ENCODE measurements at regions not wholly inside any gene's neighbourhood (a gene's known extent, or its start where the extent isn't known, plus 50 kb on each side); places are given as distances from the start of the nearest gene placed in this dataset.

DNA sequence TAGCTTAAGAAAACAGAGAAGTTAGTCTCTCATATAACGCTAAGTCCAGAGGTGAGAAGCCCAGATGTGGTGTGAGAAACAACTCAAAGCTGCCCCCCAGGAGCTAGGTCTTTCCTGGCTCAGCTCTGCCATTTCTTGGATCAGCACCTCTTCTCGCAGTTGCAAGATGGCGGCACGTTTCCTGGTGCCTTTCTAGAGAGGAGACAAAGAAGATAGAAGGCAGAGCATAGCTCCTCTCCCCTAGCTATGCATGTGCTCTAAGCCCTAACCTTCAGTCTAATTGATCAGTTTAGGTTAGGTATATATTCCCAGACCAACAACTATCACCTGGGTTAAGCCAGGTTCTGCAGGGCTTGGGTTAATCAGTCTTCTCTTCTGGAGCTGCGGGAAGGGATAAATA lies 119.5 kb upstream of the RAB12 start:
- Histone ChIP-seq H3K9me2 (ENCODE audit: insufficient read depth) (no peaks in the 10 kb centered on the region), H3K4me3 (no peak overlapping the region), H3K27ac (no peak overlapping the region), H3K9me3 (ENCODE audit: low read depth) (no peaks in the 10 kb centered on the region), H3K27me3 (replicated peaks; ENCODE audit: insufficient read depth) (peaks cover 35% of the 10 kb centered on the region), H3K36me3 (ENCODE audit: low read depth) (no peaks in the 10 kb centered on the region), H3K4me1 (ENCODE audit: insufficient read depth) (no peaks in the 10 kb centered on the region), H3K9ac (no peak overlapping the region), H4K20me1 (ENCODE audit: insufficient read depth) (no peaks in the 10 kb centered on the region), H3F3A (ENCODE audit: insufficient read depth) (no peaks in the 10 kb centered on the region), H3K79me2 (ENCODE audit: insufficient read depth) (no peaks in the 10 kb centered on the region), H2AFZ (no peak overlapping the region), H3K4me2 (ENCODE audit: unreplicated experiment) (no peak overlapping the region)
- DNase-seq, result no peak
- WGBS, 2 experiments (ENCODE audit: low coverage in 1 of 2, low lambda C conversion rate in 2 of 2, missing lambda C conversion rate in 2 of 2), result 68 to 79% methylated on average over 5 of the region's 5 CpGs
- in situ Hi-C loops (cut with MboI), result no loop called here
- TF ChIP-seq EZH2 (IDR thresholded peaks at IDR 0.05; ENCODE audit: insufficient read depth, poor library complexity, severe bottlenecking) (no peak), EZH2phosphoT487 (IDR thresholded peaks at IDR 0.05; ENCODE audit: insufficient read depth, low read depth) (no peak)

- Histone ChIP-seq H3K4me3 (no peak overlapping the region), H3K9me3 (ENCODE audit: low read depth) (no peaks in the 10 kb centered on the region), H3K79me2 (ENCODE audit: insufficient read depth) (no peaks in the 10 kb centered on the region), H3K27ac (no peak overlapping the region), H3K27me3 (replicated peaks; ENCODE audit: insufficient read depth) (peaks cover 42% of the 10 kb centered on the region), H2AFZ (no peak overlapping the region), H3K4me2 (ENCODE audit: unreplicated experiment) (no peak overlapping the region), H3K4me1 (ENCODE audit: insufficient read depth) (no peaks in the 10 kb centered on the region), H3F3A (ENCODE audit: insufficient read depth) (no peaks in the 10 kb centered on the region), H3K9me2 (ENCODE audit: insufficient read depth) (no peaks in the 10 kb centered on the region), H3K9ac (no peak overlapping the region), H4K20me1 (ENCODE audit: insufficient read depth) (no peaks in the 10 kb centered on the region), H3K36me3 (ENCODE audit: low read depth) (no peaks in the 10 kb centered on the region)
- in situ Hi-C loops (cut with MboI), result no loop called here
- DNase-seq, result no peak
- TF ChIP-seq EZH2 (IDR thresholded peaks at IDR 0.05; ENCODE audit: insufficient read depth, poor library complexity, severe bottlenecking) (no peak), EZH2phosphoT487 (IDR thresholded peaks at IDR 0.05; ENCODE audit: insufficient read depth, low read depth) (no peak)
- 73 to 78% methylated on average over 4 of the region's 4 CpGs for WGBS, 2 experiments (ENCODE audit: low coverage in 1 of 2, low lambda C conversion rate in 2 of 2, missing lambda C conversion rate in 2 of 2)
Measured at GRCh38 chr18:8491516-8491915, 117.7 kb upstream of the RAB12 start.

DNA sequence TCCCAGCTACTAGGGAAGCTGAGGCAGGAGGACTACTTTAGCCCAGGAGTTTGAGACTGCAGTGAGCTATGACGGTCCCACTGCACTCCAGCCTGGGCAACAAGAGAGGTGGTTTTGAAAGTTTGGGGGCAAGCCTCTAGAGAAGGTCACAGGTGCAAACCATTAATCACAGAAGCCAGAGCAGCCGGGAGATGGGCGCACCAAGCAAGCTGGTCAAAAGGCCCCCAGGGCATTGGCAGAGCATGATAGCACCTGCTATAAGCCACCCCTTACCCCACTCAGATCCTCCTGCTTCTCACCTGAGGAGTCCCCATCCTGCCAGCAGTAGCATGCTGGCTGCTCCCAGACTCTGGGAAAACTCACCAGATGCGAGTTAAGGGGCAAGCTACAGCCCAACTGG lies 116.1 kb upstream of the RAB12 start:
- Histone ChIP-seq H3K9me3 (ENCODE audit: low read depth) (no peaks in the 10 kb centered on the region), H3K9ac (no peak overlapping the region), H3K27ac (no peak overlapping the region), H3K27me3 (replicated peaks; ENCODE audit: insufficient read depth) (peaks cover 37% of the 10 kb centered on the region), H3K4me1 (ENCODE audit: insufficient read depth) (no peaks in the 10 kb centered on the region), H4K20me1 (ENCODE audit: insufficient read depth) (no peaks in the 10 kb centered on the region), H3K4me3 (no peak overlapping the region), H3K9me2 (ENCODE audit: insufficient read depth) (no peaks in the 10 kb centered on the region), H2AFZ (no peak overlapping the region), H3K79me2 (ENCODE audit: insufficient read depth) (no peaks in the 10 kb centered on the region), H3K4me2 (ENCODE audit: unreplicated experiment) (no peak overlapping the region), H3K36me3 (ENCODE audit: low read depth) (no peaks in the 10 kb centered on the region), H3F3A (ENCODE audit: insufficient read depth) (no peaks in the 10 kb centered on the region)
- no peak for DNase-seq
- in situ Hi-C loops (cut with MboI), result no loop called here
- TF ChIP-seq EZH2phosphoT487 (IDR thresholded peaks at IDR 0.05; ENCODE audit: insufficient read depth, low read depth) (no peak), EZH2 (IDR thresholded peaks at IDR 0.05; ENCODE audit: insufficient read depth, poor library complexity, severe bottlenecking) (no peak)
- WGBS, 2 experiments (ENCODE audit: low coverage in 1 of 2, low lambda C conversion rate in 2 of 2, missing lambda C conversion rate in 2 of 2), result 37 to 55% methylated on average over 4 of the region's 4 CpGs

DNA sequence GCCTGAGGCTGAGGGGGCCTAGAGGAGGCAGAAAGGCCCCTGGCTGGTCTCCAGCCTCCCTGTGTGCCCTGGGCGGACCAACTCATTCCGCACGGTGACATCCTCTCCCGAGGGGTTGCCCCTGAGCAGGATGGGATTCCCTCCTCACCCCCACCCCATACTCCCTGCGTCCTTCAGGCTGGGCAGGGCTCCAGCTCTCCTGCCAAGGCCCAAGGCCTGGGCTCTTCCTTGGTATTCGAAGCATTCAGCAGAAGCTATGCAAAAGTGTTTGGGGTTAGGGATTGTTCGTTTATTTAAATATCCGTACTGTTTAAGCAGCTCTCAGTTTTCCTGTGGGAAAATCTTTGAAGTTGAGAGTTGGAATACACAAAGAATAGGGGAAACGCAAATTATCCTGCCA lies 113.1 kb upstream of the RAB12 start:
- WGBS, 2 experiments (ENCODE audit: low coverage in 1 of 2, low lambda C conversion rate in 2 of 2, missing lambda C conversion rate in 2 of 2), result 61 to 71% methylated on average over 9 of the region's 9 CpGs
- Histone ChIP-seq H2AFZ (no peak overlapping the region), H4K20me1 (ENCODE audit: insufficient read depth) (no peaks in the 10 kb centered on the region), H3K9me2 (ENCODE audit: insufficient read depth) (no peaks in the 10 kb centered on the region), H3K9me3 (ENCODE audit: low read depth) (no peaks in the 10 kb centered on the region), H3K79me2 (ENCODE audit: insufficient read depth) (no peaks in the 10 kb centered on the region), H3K27ac (no peak overlapping the region), H3K36me3 (ENCODE audit: low read depth) (no peaks in the 10 kb centered on the region), H3F3A (ENCODE audit: insufficient read depth) (no peaks in the 10 kb centered on the region), H3K27me3 (replicated peaks; ENCODE audit: insufficient read depth) (peaks cover 44% of the 10 kb centered on the region), H3K4me3 (no peak overlapping the region), H3K9ac (no peak overlapping the region), H3K4me1 (ENCODE audit: insufficient read depth) (no peaks in the 10 kb centered on the region), H3K4me2 (ENCODE audit: unreplicated experiment) (no peak overlapping the region)
- DNase-seq, result no peak
- TF ChIP-seq EZH2phosphoT487 (IDR thresholded peaks at IDR 0.05; ENCODE audit: insufficient read depth, low read depth) (no peak), EZH2 (IDR thresholded peaks at IDR 0.05; ENCODE audit: insufficient read depth, poor library complexity, severe bottlenecking) (no peak)
- in situ Hi-C loops (cut with MboI), result no loop called here

DNA sequence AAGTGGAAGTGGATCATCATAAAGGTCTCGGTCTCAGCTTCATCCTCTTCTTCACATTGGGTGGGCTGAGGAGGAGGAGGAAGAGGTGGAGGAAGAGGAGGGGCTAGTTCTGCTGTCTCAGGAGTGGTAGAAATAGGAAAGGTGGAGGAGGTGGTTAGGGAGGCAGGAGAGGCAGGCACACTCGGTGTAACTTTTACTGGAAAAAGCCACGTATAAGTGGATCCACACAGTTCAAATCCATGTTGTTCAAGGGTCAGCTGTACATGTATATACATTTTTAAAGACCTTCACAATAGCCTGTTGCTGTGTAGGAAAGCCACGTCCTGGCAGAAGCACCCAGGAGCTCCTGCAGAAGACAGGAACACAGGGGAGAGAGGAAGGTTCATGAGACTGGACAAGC lies 110.3 kb upstream of the RAB12 start:
- Histone ChIP-seq H3K9ac (no peak overlapping the region), H3K27me3 (replicated peaks; ENCODE audit: insufficient read depth) (peaks cover 45% of the 10 kb centered on the region), H3K36me3 (ENCODE audit: low read depth) (no peaks in the 10 kb centered on the region), H3K9me2 (ENCODE audit: insufficient read depth) (no peaks in the 10 kb centered on the region), H3K27ac (no peak overlapping the region), H3K79me2 (ENCODE audit: insufficient read depth) (no peaks in the 10 kb centered on the region), H3K4me2 (ENCODE audit: unreplicated experiment) (no peak overlapping the region), H3F3A (ENCODE audit: insufficient read depth) (no peaks in the 10 kb centered on the region), H3K9me3 (ENCODE audit: low read depth) (no peaks in the 10 kb centered on the region), H4K20me1 (ENCODE audit: insufficient read depth) (no peaks in the 10 kb centered on the region), H3K4me1 (ENCODE audit: insufficient read depth) (no peaks in the 10 kb centered on the region), H2AFZ (no peak overlapping the region), H3K4me3 (no peak overlapping the region)
- in situ Hi-C loops (cut with MboI), result no loop called here
- TF ChIP-seq EZH2phosphoT487 (IDR thresholded peaks at IDR 0.05; ENCODE audit: insufficient read depth, low read depth) (no peak), EZH2 (IDR thresholded peaks at IDR 0.05; ENCODE audit: insufficient read depth, poor library complexity, severe bottlenecking) (no peak)
- WGBS, 2 experiments (ENCODE audit: low coverage in 1 of 2, low lambda C conversion rate in 2 of 2, missing lambda C conversion rate in 2 of 2), result 55 to 62% methylated on average over 4 of the region's 4 CpGs
- DNase-seq, result no peak

All from GM23248 (cell line).